DLD1 (cell line): ENCODE measurements at regions not wholly inside any gene's neighbourhood (a gene's known extent, or its start where the extent isn't known, plus 50 kb on each side); places are given as distances from the start of the nearest gene placed in this dataset.

Source experiments
- in situ Hi-C: cut with HindIII; loops from 2 replicates; pipeline ENCODE4 v1.10.0; 2017; ENCODE audit warnings: low sequenced_read_pairs

GRCh38 chr14:47772652-47773051 lies 97.2 kb upstream of the MDGA2 start:
- in situ Hi-C loops = loop anchor here (25.0 kb wide), 1 partner anchor 110 kb away; no protein-coding TSS in a partner anchor

GRCh38 chr14:47763188-47763854 lies 87.9 kb upstream of the MDGA2 start:
- in situ Hi-C loops = loop anchor here (25.0 kb wide), 1 partner anchor 101 kb away; no protein-coding TSS in a partner anchor

GRCh38 chr14:47746986-47747385 lies 71.6 kb upstream of the MDGA2 start:
- in situ Hi-C loops = no loop called here

GRCh38 chr14:47744155-47744554 lies 68.8 kb upstream of the MDGA2 start:
- in situ Hi-C loops = no loop called here

GRCh38 chr14:47739541-47739940 lies 64.1 kb upstream of the MDGA2 start:
- in situ Hi-C loops = no loop called here

GRCh38 chr14:47730296-47730695 lies 54.9 kb upstream of the MDGA2 start:
- in situ Hi-C loops = no loop called here
